ENCODE measurements at regions not wholly inside any gene's neighbourhood (a gene's known extent, or its start where the extent isn't known, plus 50 kb on each side); places are given as distances from the start of the nearest gene placed in this dataset.

GRCh38 chr22:27627901-27628300 is 173.7 kb downstream of the MN1 start:
- H3K4me3 ChIP-seq (ENCODE audit: control extremely low read depth in 1 of 5, extremely low read depth in 1 of 5, insufficient read depth in 1 of 5, low read depth in 2 of 5, low read length in 4 of 5) = no peak overlapping the region
- H3K27me3 ChIP-seq (replicated peaks in 1 of 4; ENCODE audit: control extremely low read depth in 1 of 4, control insufficient read depth in 3 of 4, insufficient read depth in 4 of 4, low read length in 3 of 4) = no peaks in the 10 kb centered on the region
- Mint-ChIP-seq H3K4me3 (no peak overlapping the region), H3K27ac (no peak overlapping the region), H3K4me1 (no peaks in the 10 kb centered on the region), H3K27me3 (no peaks in the 10 kb centered on the region), H3K9me3 (ENCODE audit: insufficient read depth) (peaks cover 4% of the 10 kb centered on the region)
- H3K4me2 ChIP-seq (replicated peaks; ENCODE audit: low read depth, low read length, poor library complexity, severe bottlenecking) = no peak overlapping the region
- no peaks in the 10 kb centered on the region for H3K79me2 ChIP-seq (ENCODE audit: control insufficient read depth, insufficient read depth, low read length)
- peaks cover 0 to 12% (median 0%) of the 10 kb centered on the region in 3 donors for H3K9me3 ChIP-seq (ENCODE audit: control extremely low read depth in 1 of 3, control insufficient read depth in 2 of 3, insufficient read depth in 1 of 3, low read length in 2 of 3)
- DNase-seq (no peak), ATAC-seq (ENCODE audit: low read depth) (no peak)
- no peaks in the 10 kb centered on the region for H4K20me1 ChIP-seq (ENCODE audit: control insufficient read depth, insufficient read depth, low read length, poor library complexity, severe bottlenecking)
- H3K4me1 ChIP-seq (ENCODE audit: control insufficient read depth in 2 of 2, insufficient read depth in 2 of 2, low read length in 2 of 2) = no peaks in the 10 kb centered on the region
- no peak for TF ChIP-seq CTCF (IDR thresholded peaks at IDR 0.05)
- no peak for TF ChIP-seq EZH2 (IDR thresholded peaks at IDR 0.05; ENCODE audit: borderline replicate concordance, insufficient read depth, low read depth, low read length, poor library complexity, severe bottlenecking)
- ChIA-PET CTCF (no interaction called here), POLR2A (no interaction called here)
- 75% methylated on average over 6 of the region's 6 CpGs for WGBS (ENCODE audit: insufficient coverage)
- H3K9ac ChIP-seq (ENCODE audit: low read length) = no peak overlapping the region
- H2AFZ ChIP-seq (ENCODE audit: insufficient read depth, low read depth, low read length, poor library complexity, severe bottlenecking) = no peak overlapping the region
- no peaks in the 10 kb centered on the region for H3K36me3 ChIP-seq (replicated peaks in 1 of 2; ENCODE audit: control extremely low read depth in 1 of 2, control insufficient read depth in 1 of 2, extremely low read depth in 1 of 2, insufficient read depth in 2 of 2, low read length in 1 of 2)
- H3K27ac ChIP-seq (ENCODE audit: low read length in 2 of 2) = no peak overlapping the region
- intact Hi-C loops (cut with micrococcal nuclease) = no loop called here

- Histone ChIP-seq H3K27ac (ENCODE audit: low read length in 2 of 2) (no peak overlapping the region), H3K79me2 (ENCODE audit: control insufficient read depth, insufficient read depth, low read length) (no peaks in the 10 kb centered on the region), H3K9me3 (ENCODE audit: control extremely low read depth in 1 of 3, control insufficient read depth in 2 of 3, insufficient read depth in 1 of 3, low read length in 2 of 3) (peaks cover 0 to 12% (median 0%) of the 10 kb centered on the region in 3 donors), H3K9ac (ENCODE audit: low read length) (no peak overlapping the region), H4K20me1 (ENCODE audit: control insufficient read depth, insufficient read depth, low read length, poor library complexity, severe bottlenecking) (no peaks in the 10 kb centered on the region), H3K36me3 (replicated peaks in 1 of 2; ENCODE audit: control extremely low read depth in 1 of 2, control insufficient read depth in 1 of 2, extremely low read depth in 1 of 2, insufficient read depth in 2 of 2, low read length in 1 of 2) (no peaks in the 10 kb centered on the region), H3K27me3 (replicated peaks in 1 of 4; ENCODE audit: control extremely low read depth in 1 of 4, control insufficient read depth in 3 of 4, insufficient read depth in 4 of 4, low read length in 3 of 4) (peaks cover 0 to 3% (median 0%) of the 10 kb centered on the region in 4 experiments), H3K4me3 (ENCODE audit: control extremely low read depth in 1 of 5, extremely low read depth in 1 of 5, insufficient read depth in 1 of 5, low read depth in 2 of 5, low read length in 4 of 5) (no peak overlapping the region), H2AFZ (ENCODE audit: insufficient read depth, low read depth, low read length, poor library complexity, severe bottlenecking) (no peak overlapping the region), H3K4me1 (ENCODE audit: control insufficient read depth in 2 of 2, insufficient read depth in 2 of 2, low read length in 2 of 2) (no peaks in the 10 kb centered on the region), H3K4me2 (replicated peaks; ENCODE audit: low read depth, low read length, poor library complexity, severe bottlenecking) (no peak overlapping the region)
- no peaks in the 10 kb centered on the region for H3K27me3 Mint-ChIP-seq
- no peak overlapping the region for H3K27ac Mint-ChIP-seq
- POLR2A ChIA-PET = no interaction called here
- no peak overlapping the region for H3K4me3 Mint-ChIP-seq
- CTCF ChIA-PET = no interaction called here
- 82% methylated on average over 2 of the region's 8 CpGs for WGBS (ENCODE audit: insufficient coverage)
- TF ChIP-seq EZH2 (IDR thresholded peaks at IDR 0.05; ENCODE audit: borderline replicate concordance, insufficient read depth, low read depth, low read length, poor library complexity, severe bottlenecking) (no peak), CTCF (IDR thresholded peaks at IDR 0.05) (no peak)
- no peaks in the 10 kb centered on the region for H3K4me1 Mint-ChIP-seq
- DNase-seq (no peak), ATAC-seq (ENCODE audit: low read depth) (no peak)
- intact Hi-C loops (cut with micrococcal nuclease) = no loop called here
- H3K9me3 Mint-ChIP-seq (ENCODE audit: insufficient read depth) = peaks cover 4% of the 10 kb centered on the region
Measured at GRCh38 chr22:27628341-27628740, 173.2 kb downstream of the MN1 start.
